GM23338 (cell line): ENCODE measurements at regions not wholly inside any gene's neighbourhood (a gene's known extent, or its start where the extent isn't known, plus 50 kb on each side); places are given as distances from the start of the nearest gene placed in this dataset.

Source experiments
- ATAC-seq: fragments of 200-7000 bp; cut with Tn5 transposase; 3 replicates; pipeline ENCODE4 v1.9.1; 2020
- DNase-seq: peaks from one replicate; pipeline ENCODE4 v3.0.0-alpha.2; 2015; ENCODE audit warnings: low spot score
- H2AFZ ChIP-seq: fragments of 200-600 bp; sonication (generic); 2 replicates; pipeline ENCODE4 v1.8.0; 2016; ENCODE audit warnings: antibody characterized with exemption, mild to moderate bottlenecking, moderate library complexity
- H3F3A ChIP-seq: fragments of 200-600 bp; sonication (generic); replicated peaks from 2 replicates; pipeline ENCODE4 v1.8.0; 2017; ENCODE audit warnings: antibody characterized with exemption, mixed run types, low read depth
- H3K27ac ChIP-seq: fragments of 200-600 bp; sonication (generic); 2 replicates; pipeline ENCODE4 v1.6.1; 2016; ENCODE audit warnings: low read depth
- H3K27me3 ChIP-seq: fragments of 200-600 bp; sonication (generic); 2 replicates; pipeline ENCODE4 v1.8.0; 2016; ENCODE audit warnings: mild to moderate bottlenecking, mixed run types, moderate library complexity; ENCODE audit not compliant: insufficient read depth
- H3K36me3 ChIP-seq: fragments of 200-600 bp; sonication (generic); 2 replicates; pipeline ENCODE4 v1.8.0; 2016; ENCODE audit warnings: mild to moderate bottlenecking; ENCODE audit not compliant: insufficient read depth
- H3K4me1 ChIP-seq: fragments of 200-600 bp; sonication (generic); 2 replicates; pipeline ENCODE4 v1.8.0; 2016; ENCODE audit warnings: mild to moderate bottlenecking, moderate library complexity; ENCODE audit not compliant: insufficient read depth
- H3K4me2 ChIP-seq: fragments of 200-600 bp; sonication (generic); 2 replicates; pipeline ENCODE4 v1.7.1; 2017; ENCODE audit warnings: mixed run types
- H3K4me3 ChIP-seq: fragments of 200-600 bp; sonication (generic); 2 replicates; pipeline ENCODE4 v1.6.1; 2016; ENCODE audit warnings: mixed run types
- H3K79me2 ChIP-seq: fragments of 200-600 bp; sonication (generic); replicated peaks from 2 replicates; pipeline ENCODE4 v1.8.0; 2017; ENCODE audit warnings: mild to moderate bottlenecking; ENCODE audit not compliant: insufficient read depth
- H3K9me2 ChIP-seq: fragments of 200-600 bp; sonication (generic); 2 replicates; pipeline ENCODE4 v1.8.0; 2017; ENCODE audit not compliant: insufficient read depth
- H4K20me1 ChIP-seq: fragments of 200-600 bp; sonication (generic); replicated peaks from 2 replicates; pipeline ENCODE4 v1.8.0; 2017; ENCODE audit warnings: mild to moderate bottlenecking; ENCODE audit not compliant: insufficient read depth
- H3K27ac Mint-ChIP-seq: 2 replicates; pipeline ENCODE4 v1.8.0; 2020; ENCODE audit warnings: inconsistent platforms, mild to moderate bottlenecking, moderate library complexity, mixed read lengths
- H3K27me3 Mint-ChIP-seq: 3 replicates; pipeline ENCODE4 v1.8.0; 2022; ENCODE audit warnings: low read depth, mild to moderate bottlenecking, moderate library complexity, mixed read lengths, inconsistent platforms; ENCODE audit not compliant: insufficient read depth, poor library complexity
- H3K36me3 Mint-ChIP-seq: 3 replicates; pipeline ENCODE4 v1.8.0; 2021; ENCODE audit warnings: low read depth, mild to moderate bottlenecking, inconsistent platforms, moderate library complexity, mixed read lengths
- H3K4me1 Mint-ChIP-seq: 3 replicates; pipeline ENCODE4 v1.8.0; 2020; ENCODE audit warnings: mild to moderate bottlenecking, inconsistent platforms, mixed read lengths
- H3K4me3 Mint-ChIP-seq: 3 replicates; pipeline ENCODE4 v1.8.0; 2021; ENCODE audit warnings: moderate library complexity, mild to moderate bottlenecking, inconsistent platforms, mixed read lengths
- H3K9me3 Mint-ChIP-seq: 3 replicates; pipeline ENCODE4 v1.8.0; 2020; ENCODE audit warnings: moderate library complexity, mild to moderate bottlenecking, inconsistent platforms, mixed read lengths
- CREB1 ChIP-seq: fragments of 250-450 bp; sonication (Bioruptor Pico); IDR thresholded peaks from 2 replicates; pipeline ENCODE4 v1.5.0; 2020; ENCODE audit warnings: low read depth, mild to moderate bottlenecking, moderate library complexity
- EZH2 ChIP-seq: fragments of 200-600 bp; sonication (generic); IDR thresholded peaks from one replicate; pipeline ENCODE4 v1.8.0; 2017; ENCODE audit warnings: antibody characterized with exemption, mild to moderate bottlenecking, low read depth; ENCODE audit not compliant: unreplicated experiment
- EZH2phosphoT487 ChIP-seq: fragments of 200-600 bp; sonication (generic); IDR thresholded peaks from one replicate; pipeline ENCODE4 v1.8.1; 2018; ENCODE audit warnings: antibody characterized with exemption; ENCODE audit not compliant: unreplicated experiment
- JUNB ChIP-seq: IDR thresholded peaks from one replicate; pipeline ENCODE4 v1.6.1; 2016; ENCODE audit warnings: antibody characterized with exemption; ENCODE audit not compliant: unreplicated experiment
- NANOG ChIP-seq: IDR thresholded peaks from 2 replicates; pipeline ENCODE4 v1.6.1; 2016; ENCODE audit warnings: antibody characterized with exemption, borderline replicate concordance
- POLR2AphosphoS5 ChIP-seq: IDR thresholded peaks from 2 replicates; pipeline ENCODE4 v1.6.1; 2016; ENCODE audit warnings: antibody characterized with exemption, low read depth
- STAT1 ChIP-seq: IDR thresholded peaks from one replicate; pipeline ENCODE4 v1.6.1; 2016; ENCODE audit warnings: antibody characterized with exemption; ENCODE audit not compliant: unreplicated experiment
- ZNF114 ChIP-seq: fragments of 250-450 bp; sonication (Bioruptor Pico); IDR thresholded peaks from 2 replicates; pipeline ENCODE4 v1.5.0; 2020; ENCODE audit warnings: mild to moderate bottlenecking, moderate library complexity
- ZNF331 ChIP-seq: fragments of 250-450 bp; sonication (Bioruptor Pico); IDR thresholded peaks from 2 replicates; pipeline ENCODE4 v1.5.0; 2020; ENCODE audit warnings: low read depth, mild to moderate bottlenecking, moderate library complexity
- TF ChIP-seq, protein P1 (sequence below): IDR thresholded peaks from one replicate; pipeline ENCODE4 v1.6.1; 2018; ENCODE audit warnings: antibody characterized with exemption; ENCODE audit not compliant: unreplicated experiment
- TF ChIP-seq, protein P2 (sequence below), 2 experiments: fragments of 200-600 bp in 1 of 2; sonication (generic) in 1 of 2; conservative IDR thresholded peaks; 2 replicates each; pipeline versions ENCODE4 v1.5.1 to v1.6.1; 2016 to 2017; ENCODE audit warnings: antibody characterized with exemption in 2 of 2, low read depth in 2 of 2, mild to moderate bottlenecking in 2 of 2, moderate library complexity in 1 of 2
- TF ChIP-seq, protein P3 (sequence below): IDR thresholded peaks from 2 replicates; pipeline ENCODE4 v1.6.1; 2016; ENCODE audit warnings: antibody characterized with exemption
- TF ChIP-seq, protein P4 (sequence below): fragments of 250-450 bp; sonication (Bioruptor Pico); IDR thresholded peaks from 2 replicates; pipeline ENCODE4 v1.5.0; 2020; ENCODE audit warnings: mild to moderate bottlenecking, moderate library complexity

DNA sequence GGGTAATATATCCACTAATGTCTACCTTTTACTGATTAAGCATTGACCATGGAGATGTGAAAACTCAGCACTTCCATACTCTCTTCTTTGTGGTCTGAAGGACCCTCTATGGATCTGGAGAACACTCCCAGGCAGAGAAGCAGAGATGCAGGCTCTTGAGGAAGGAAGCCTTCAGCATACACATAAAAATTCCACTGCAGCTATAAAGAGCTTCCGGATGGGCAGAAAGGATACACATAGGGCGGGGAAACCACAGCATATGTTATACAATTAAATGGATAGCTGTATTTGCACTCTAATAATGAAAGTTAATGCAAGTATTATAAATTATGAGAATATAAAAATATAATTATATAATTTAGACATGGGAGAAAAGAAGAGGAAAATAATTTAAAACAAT, 1258.2 kb upstream of the ALCAM start:
- Histone ChIP-seq H3K79me2 (no peaks in the 10 kb centered on the region), H3K4me3 (no peak overlapping the region), H3K27me3 (no peaks in the 10 kb centered on the region), H3F3A (no peaks in the 10 kb centered on the region), H3K4me1 (peaks cover 4% of the 10 kb centered on the region; the same call in 1 of the 2 replicates), H3K36me3 (no peaks in the 10 kb centered on the region), H3K27ac (no peak overlapping the region), H4K20me1 (no peaks in the 10 kb centered on the region), H2AFZ (no peak overlapping the region), H3K4me2 (no peak overlapping the region), H3K9me2 (peaks cover 9% of the 10 kb centered on the region; the same call in 1 of the 2 replicates)
- DNase-seq (no peak), ATAC-seq (no peak)
- Mint-ChIP-seq H3K4me3 (no peak overlapping the region), H3K36me3 (no peaks in the 10 kb centered on the region), H3K4me1 (peaks cover 10% of the 10 kb centered on the region), H3K9me3 (peaks cover 5% of the 10 kb centered on the region; the same call in 2 of the 3 replicates), H3K27ac (no peak overlapping the region), H3K27me3 (peaks cover 5% of the 10 kb centered on the region)
- no peak for TF ChIP-seq POLR2AphosphoS5
- no peak for TF ChIP-seq ZNF114 (CRISPR knock-in tag)
- TF ChIP-seq, protein P1, sequence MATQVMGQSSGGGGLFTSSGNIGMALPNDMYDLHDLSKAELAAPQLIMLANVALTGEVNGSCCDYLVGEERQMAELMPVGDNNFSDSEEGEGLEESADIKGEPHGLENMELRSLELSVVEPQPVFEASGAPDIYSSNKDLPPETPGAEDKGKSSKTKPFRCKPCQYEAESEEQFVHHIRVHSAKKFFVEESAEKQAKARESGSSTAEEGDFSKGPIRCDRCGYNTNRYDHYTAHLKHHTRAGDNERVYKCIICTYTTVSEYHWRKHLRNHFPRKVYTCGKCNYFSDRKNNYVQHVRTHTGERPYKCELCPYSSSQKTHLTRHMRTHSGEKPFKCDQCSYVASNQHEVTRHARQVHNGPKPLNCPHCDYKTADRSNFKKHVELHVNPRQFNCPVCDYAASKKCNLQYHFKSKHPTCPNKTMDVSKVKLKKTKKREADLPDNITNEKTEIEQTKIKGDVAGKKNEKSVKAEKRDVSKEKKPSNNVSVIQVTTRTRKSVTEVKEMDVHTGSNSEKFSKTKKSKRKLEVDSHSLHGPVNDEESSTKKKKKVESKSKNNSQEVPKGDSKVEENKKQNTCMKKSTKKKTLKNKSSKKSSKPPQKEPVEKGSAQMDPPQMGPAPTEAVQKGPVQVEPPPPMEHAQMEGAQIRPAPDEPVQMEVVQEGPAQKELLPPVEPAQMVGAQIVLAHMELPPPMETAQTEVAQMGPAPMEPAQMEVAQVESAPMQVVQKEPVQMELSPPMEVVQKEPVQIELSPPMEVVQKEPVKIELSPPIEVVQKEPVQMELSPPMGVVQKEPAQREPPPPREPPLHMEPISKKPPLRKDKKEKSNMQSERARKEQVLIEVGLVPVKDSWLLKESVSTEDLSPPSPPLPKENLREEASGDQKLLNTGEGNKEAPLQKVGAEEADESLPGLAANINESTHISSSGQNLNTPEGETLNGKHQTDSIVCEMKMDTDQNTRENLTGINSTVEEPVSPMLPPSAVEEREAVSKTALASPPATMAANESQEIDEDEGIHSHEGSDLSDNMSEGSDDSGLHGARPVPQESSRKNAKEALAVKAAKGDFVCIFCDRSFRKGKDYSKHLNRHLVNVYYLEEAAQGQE: no peak
- TF ChIP-seq CREB1 (CRISPR knock-in tag): no peak
- TF ChIP-seq, protein P2, sequence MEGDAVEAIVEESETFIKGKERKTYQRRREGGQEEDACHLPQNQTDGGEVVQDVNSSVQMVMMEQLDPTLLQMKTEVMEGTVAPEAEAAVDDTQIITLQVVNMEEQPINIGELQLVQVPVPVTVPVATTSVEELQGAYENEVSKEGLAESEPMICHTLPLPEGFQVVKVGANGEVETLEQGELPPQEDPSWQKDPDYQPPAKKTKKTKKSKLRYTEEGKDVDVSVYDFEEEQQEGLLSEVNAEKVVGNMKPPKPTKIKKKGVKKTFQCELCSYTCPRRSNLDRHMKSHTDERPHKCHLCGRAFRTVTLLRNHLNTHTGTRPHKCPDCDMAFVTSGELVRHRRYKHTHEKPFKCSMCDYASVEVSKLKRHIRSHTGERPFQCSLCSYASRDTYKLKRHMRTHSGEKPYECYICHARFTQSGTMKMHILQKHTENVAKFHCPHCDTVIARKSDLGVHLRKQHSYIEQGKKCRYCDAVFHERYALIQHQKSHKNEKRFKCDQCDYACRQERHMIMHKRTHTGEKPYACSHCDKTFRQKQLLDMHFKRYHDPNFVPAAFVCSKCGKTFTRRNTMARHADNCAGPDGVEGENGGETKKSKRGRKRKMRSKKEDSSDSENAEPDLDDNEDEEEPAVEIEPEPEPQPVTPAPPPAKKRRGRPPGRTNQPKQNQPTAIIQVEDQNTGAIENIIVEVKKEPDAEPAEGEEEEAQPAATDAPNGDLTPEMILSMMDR (conservative IDR thresholded peaks at IDR 0.05; ENCODE audit: low read depth in 2 of 2): no peak
- TF ChIP-seq, protein P3, sequence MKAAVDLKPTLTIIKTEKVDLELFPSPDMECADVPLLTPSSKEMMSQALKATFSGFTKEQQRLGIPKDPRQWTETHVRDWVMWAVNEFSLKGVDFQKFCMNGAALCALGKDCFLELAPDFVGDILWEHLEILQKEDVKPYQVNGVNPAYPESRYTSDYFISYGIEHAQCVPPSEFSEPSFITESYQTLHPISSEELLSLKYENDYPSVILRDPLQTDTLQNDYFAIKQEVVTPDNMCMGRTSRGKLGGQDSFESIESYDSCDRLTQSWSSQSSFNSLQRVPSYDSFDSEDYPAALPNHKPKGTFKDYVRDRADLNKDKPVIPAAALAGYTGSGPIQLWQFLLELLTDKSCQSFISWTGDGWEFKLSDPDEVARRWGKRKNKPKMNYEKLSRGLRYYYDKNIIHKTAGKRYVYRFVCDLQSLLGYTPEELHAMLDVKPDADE: no peak
- no peak for TF ChIP-seq NANOG
- no peak for TF ChIP-seq JUNB
- TF ChIP-seq, protein P4, sequence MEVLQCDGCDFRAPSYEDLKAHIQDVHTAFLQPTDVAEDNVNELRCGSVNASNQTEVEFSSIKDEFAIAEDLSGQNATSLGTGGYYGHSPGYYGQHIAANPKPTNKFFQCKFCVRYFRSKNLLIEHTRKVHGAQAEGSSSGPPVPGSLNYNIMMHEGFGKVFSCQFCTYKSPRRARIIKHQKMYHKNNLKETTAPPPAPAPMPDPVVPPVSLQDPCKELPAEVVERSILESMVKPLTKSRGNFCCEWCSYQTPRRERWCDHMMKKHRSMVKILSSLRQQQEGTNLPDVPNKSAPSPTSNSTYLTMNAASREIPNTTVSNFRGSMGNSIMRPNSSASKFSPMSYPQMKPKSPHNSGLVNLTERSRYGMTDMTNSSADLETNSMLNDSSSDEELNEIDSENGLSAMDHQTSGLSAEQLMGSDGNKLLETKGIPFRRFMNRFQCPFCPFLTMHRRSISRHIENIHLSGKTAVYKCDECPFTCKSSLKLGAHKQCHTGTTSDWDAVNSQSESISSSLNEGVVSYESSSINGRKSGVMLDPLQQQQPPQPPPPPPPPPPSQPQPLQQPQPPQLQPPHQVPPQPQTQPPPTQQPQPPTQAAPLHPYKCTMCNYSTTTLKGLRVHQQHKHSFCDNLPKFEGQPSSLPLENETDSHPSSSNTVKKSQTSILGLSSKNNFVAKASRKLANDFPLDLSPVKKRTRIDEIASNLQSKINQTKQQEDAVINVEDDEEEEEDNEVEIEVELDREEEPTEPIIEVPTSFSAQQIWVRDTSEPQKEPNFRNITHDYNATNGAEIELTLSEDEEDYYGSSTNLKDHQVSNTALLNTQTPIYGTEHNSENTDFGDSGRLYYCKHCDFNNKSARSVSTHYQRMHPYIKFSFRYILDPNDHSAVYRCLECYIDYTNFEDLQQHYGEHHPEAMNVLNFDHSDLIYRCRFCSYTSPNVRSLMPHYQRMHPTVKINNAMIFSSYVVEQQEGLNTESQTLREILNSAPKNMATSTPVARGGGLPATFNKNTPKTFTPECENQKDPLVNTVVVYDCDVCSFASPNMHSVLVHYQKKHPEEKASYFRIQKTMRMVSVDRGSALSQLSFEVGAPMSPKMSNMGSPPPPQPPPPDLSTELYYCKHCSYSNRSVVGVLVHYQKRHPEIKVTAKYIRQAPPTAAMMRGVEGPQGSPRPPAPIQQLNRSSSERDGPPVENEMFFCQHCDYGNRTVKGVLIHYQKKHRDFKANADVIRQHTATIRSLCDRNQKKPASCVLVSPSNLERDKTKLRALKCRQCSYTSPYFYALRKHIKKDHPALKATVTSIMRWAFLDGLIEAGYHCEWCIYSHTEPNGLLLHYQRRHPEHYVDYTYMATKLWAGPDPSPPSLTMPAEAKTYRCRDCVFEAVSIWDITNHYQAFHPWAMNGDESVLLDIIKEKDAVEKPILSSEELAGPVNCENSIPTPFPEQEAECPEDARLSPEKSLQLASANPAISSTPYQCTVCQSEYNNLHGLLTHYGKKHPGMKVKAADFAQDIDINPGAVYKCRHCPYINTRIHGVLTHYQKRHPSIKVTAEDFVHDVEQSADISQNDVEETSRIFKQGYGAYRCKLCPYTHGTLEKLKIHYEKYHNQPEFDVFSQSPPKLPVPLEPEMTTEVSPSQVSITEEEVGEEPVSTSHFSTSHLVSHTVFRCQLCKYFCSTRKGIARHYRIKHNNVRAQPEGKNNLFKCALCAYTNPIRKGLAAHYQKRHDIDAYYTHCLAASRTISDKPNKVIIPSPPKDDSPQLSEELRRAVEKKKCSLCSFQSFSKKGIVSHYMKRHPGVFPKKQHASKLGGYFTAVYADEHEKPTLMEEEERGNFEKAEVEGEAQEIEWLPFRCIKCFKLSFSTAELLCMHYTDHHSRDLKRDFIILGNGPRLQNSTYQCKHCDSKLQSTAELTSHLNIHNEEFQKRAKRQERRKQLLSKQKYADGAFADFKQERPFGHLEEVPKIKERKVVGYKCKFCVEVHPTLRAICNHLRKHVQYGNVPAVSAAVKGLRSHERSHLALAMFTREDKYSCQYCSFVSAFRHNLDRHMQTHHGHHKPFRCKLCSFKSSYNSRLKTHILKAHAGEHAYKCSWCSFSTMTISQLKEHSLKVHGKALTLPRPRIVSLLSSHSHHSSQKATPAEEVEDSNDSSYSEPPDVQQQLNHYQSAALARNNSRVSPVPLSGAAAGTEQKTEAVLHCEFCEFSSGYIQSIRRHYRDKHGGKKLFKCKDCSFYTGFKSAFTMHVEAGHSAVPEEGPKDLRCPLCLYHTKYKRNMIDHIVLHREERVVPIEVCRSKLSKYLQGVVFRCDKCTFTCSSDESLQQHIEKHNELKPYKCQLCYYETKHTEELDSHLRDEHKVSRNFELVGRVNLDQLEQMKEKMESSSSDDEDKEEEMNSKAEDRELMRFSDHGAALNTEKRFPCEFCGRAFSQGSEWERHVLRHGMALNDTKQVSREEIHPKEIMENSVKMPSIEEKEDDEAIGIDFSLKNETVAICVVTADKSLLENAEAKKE: no peak
- TF ChIP-seq EZH2phosphoT487: no peak
- no peak for TF ChIP-seq STAT1
- TF ChIP-seq EZH2: no peak
- TF ChIP-seq ZNF331 (CRISPR knock-in tag): no peak
